AG04449 (cell line): ENCODE measurements at regions not wholly inside any gene's neighbourhood (a gene's known extent, or its start where the extent isn't known, plus 50 kb on each side); places are given as distances from the start of the nearest gene placed in this dataset.
"Not testable (repeated sequence)": the region's sequence is repeated elsewhere in the genome, so short reads cannot be mapped to it uniquely, and the experiment has no call there.

Experiments used
- CTCF ChIA-PET: fragments of 350-600 bp; formaldehyde crosslinking; extraction: SDS; loops from one replicate; lab custom pipeline; 2021; ENCODE audit warnings: antibody characterized with exemption; lab: Yijun Ruan, JAX
- POLR2A ChIA-PET: fragments of 400-600, 350-600 bp; formaldehyde crosslinking; extraction: SDS; loops from one replicate; lab custom pipeline; 2020; ENCODE audit warnings: antibody characterized with exemption, inconsistent platforms; lab: Yijun Ruan, JAX
- DNase-seq: peaks from one replicate; pipeline ENCODE4 v3.0.0-alpha.2; 2010; ENCODE audit warnings: low read depth, low spot score
- H3K4me3 ChIP-seq: 2 replicates; pipeline ENCODE4 v1.5.1; 2011; ENCODE audit warnings: low read depth, mild to moderate bottlenecking, control low read depth, low read length
- TF ChIP-seq, protein P1 (sequence below): IDR thresholded peaks from one replicate; pipeline ENCODE4 v1.5.1; 2011; ENCODE audit warnings: mild to moderate bottlenecking, moderate library complexity, low read length, control low read depth, inconsistent platforms; ENCODE audit not compliant: insufficient read depth; ENCODE audit errors: missing control alignments

DNA sequence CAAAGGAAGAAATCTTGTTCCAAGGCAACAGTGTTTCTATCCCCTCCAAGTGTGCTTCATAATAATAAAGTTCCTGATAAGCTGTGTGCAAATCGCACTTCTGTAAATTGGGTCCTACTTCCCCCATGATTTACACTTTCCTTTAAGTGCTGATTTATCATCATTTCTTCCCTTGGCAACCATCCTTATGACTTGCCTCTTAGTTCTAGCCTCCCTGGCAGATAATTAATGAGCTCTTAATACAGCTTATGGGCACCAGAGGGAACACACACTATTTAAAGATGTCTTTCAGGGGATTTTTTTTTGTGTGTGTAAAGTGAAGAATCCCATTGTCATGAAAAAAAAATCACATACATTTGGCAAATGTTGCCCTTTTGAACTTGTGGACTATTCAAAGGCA, 101.6 kb upstream of the MPHOSPH6 start:
- no peak overlapping the region for H3K4me3 ChIP-seq
- no peak for DNase-seq
- TF ChIP-seq, protein P1, sequence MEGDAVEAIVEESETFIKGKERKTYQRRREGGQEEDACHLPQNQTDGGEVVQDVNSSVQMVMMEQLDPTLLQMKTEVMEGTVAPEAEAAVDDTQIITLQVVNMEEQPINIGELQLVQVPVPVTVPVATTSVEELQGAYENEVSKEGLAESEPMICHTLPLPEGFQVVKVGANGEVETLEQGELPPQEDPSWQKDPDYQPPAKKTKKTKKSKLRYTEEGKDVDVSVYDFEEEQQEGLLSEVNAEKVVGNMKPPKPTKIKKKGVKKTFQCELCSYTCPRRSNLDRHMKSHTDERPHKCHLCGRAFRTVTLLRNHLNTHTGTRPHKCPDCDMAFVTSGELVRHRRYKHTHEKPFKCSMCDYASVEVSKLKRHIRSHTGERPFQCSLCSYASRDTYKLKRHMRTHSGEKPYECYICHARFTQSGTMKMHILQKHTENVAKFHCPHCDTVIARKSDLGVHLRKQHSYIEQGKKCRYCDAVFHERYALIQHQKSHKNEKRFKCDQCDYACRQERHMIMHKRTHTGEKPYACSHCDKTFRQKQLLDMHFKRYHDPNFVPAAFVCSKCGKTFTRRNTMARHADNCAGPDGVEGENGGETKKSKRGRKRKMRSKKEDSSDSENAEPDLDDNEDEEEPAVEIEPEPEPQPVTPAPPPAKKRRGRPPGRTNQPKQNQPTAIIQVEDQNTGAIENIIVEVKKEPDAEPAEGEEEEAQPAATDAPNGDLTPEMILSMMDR: no peak
- POLR2A ChIA-PET: no interaction called here
- CTCF ChIA-PET: interaction anchor here (1.0 to 3.7 kb wide), 2 partner anchors 8 to 42 kb away, joined by 3 to 36 read pairs; no protein-coding TSS in a partner anchor

- POLR2A ChIA-PET, H3K4me3 ChIP-seq, DNase-seq: not testable (repeated sequence)
- CTCF ChIA-PET: interaction anchor here (1.1 kb wide), 1 partner anchor 353 kb away, joined by 3 read pairs; no protein-coding TSS in a partner anchor
Measured at GRCh38 chr16:82267675-82268074, 97.7 kb upstream of the MPHOSPH6 start.

- DNase-seq: no peak
- H3K4me3 ChIP-seq: no peak overlapping the region
- ChIA-PET CTCF (interaction anchor here (5.0 kb wide), 1 partner anchor 8 kb away, joined by 36 read pairs; no protein-coding TSS in a partner anchor), POLR2A (no interaction called here)
- TF ChIP-seq, protein P1: no peak
Measured at GRCh38 chr16:82265809-82266208, 95.8 kb upstream of the MPHOSPH6 start.

- no peak overlapping the region for H3K4me3 ChIP-seq
- ChIA-PET CTCF (interaction anchor here (0.9 to 5.1 kb wide), 22 partner anchors 9 to 1182 kb away, joined by 3 to 48 read pairs (median 12); no protein-coding TSS in a partner anchor), POLR2A (no interaction called here)
- TF ChIP-seq, protein P1: no peak
- no peak for DNase-seq
Measured at GRCh38 chr16:82264756-82265155, 94.7 kb upstream of the MPHOSPH6 start.

- CTCF ChIA-PET: interaction anchor here (0.6 to 5.1 kb wide), 62 partner anchors 9 to 1693 kb away, joined by 3 to 48 read pairs (median 4); no protein-coding TSS in a partner anchor
- no peak overlapping the region for H3K4me3 ChIP-seq
- no peak for DNase-seq
- POLR2A ChIA-PET: no interaction called here
- TF ChIP-seq, protein P1: peak; percentile 84
Measured at GRCh38 chr16:82263521-82264143, 93.6 kb upstream of the MPHOSPH6 start.

- no peak overlapping the region for H3K4me3 ChIP-seq
- POLR2A ChIA-PET: no interaction called here
- no peak for DNase-seq
- CTCF ChIA-PET: interaction anchor here (1.1 to 5.1 kb wide), 14 partner anchors 10 to 1618 kb away, joined by 3 to 48 read pairs (median 8); no protein-coding TSS in a partner anchor
- TF ChIP-seq, protein P1: no peak
Measured at GRCh38 chr16:82262244-82262643, 92.2 kb upstream of the MPHOSPH6 start.
